DND-41 (cell line): ENCODE measurements at regions not wholly inside any gene's neighbourhood (a gene's known extent, or its start where the extent isn't known, plus 50 kb on each side); places are given as distances from the start of the nearest gene placed in this dataset.

ENCODE experiments used
- ATAC-seq: fragments of 200-7000 bp; cut with Tn5 transposase; 3 replicates; pipeline ENCODE4 v1.9.1; 2021; ENCODE audit warnings: low read depth; ENCODE audit not compliant: insufficient read depth
- DNase-seq: peaks from one replicate; pipeline ENCODE4 v3.0.0-alpha.2; 2020
- H2AFZ ChIP-seq: 2 replicates; pipeline ENCODE4 v1.6.0; 2012; ENCODE audit warnings: low read depth, low read length
- H3K27ac ChIP-seq: 2 replicates; pipeline ENCODE4 v1.5.1; 2012; ENCODE audit warnings: low read length, inconsistent platforms
- H3K27me3 ChIP-seq: fragments of 200-600 bp; sonication (generic); 2 replicates; pipeline ENCODE4 v1.6.0; 2012; ENCODE audit warnings: low read length, mild to moderate bottlenecking, inconsistent platforms; ENCODE audit not compliant: insufficient read depth, poor library complexity
- H3K36me3 ChIP-seq: 2 replicates; pipeline ENCODE4 v1.5.1; 2012; ENCODE audit warnings: low read length, inconsistent platforms; ENCODE audit not compliant: insufficient read depth
- H3K4me1 ChIP-seq: 2 replicates; pipeline ENCODE4 v1.5.1; 2012; ENCODE audit warnings: mild to moderate bottlenecking, low read length; ENCODE audit not compliant: insufficient read depth
- H3K4me2 ChIP-seq: 2 replicates; pipeline ENCODE4 v1.6.0; 2012; ENCODE audit warnings: mild to moderate bottlenecking, moderate library complexity, low read length, inconsistent platforms; ENCODE audit not compliant: insufficient read depth
- H3K4me3 ChIP-seq, 2 experiments: fragments of 200-600 bp in 1 of 2; shearing (Covaris generic) in 1 of 2; 2 replicates each; pipeline ENCODE4 v1.5.1; 2012 to 2016; ENCODE audit warnings: inconsistent platforms in 2 of 2, low read length in 2 of 2, mild to moderate bottlenecking in 2 of 2, low read depth in 1 of 2, moderate library complexity in 1 of 2
- H3K79me2 ChIP-seq: 2 replicates; pipeline ENCODE4 v1.6.0; 2012; ENCODE audit warnings: low read length, inconsistent platforms; ENCODE audit not compliant: insufficient read depth
- H3K9ac ChIP-seq: 2 replicates; pipeline ENCODE4 v1.6.0; 2012; ENCODE audit warnings: low read depth, mild to moderate bottlenecking, inconsistent platforms, low read length, moderate library complexity
- H3K9me3 ChIP-seq: 2 replicates; pipeline ENCODE4 v1.5.1; 2012; ENCODE audit warnings: low read length, moderate library complexity, mild to moderate bottlenecking, inconsistent platforms; ENCODE audit not compliant: insufficient read depth, severe bottlenecking
- H4K20me1 ChIP-seq: 2 replicates; pipeline ENCODE4 v1.6.0; 2012; ENCODE audit warnings: low read length; ENCODE audit not compliant: insufficient read depth
- CTCF ChIP-seq: IDR thresholded peaks from 2 replicates; pipeline ENCODE4 v1.5.1; 2012; ENCODE audit warnings: borderline replicate concordance, low read length, moderate library complexity, mild to moderate bottlenecking; ENCODE audit not compliant: poor library complexity, severe bottlenecking; ENCODE audit errors: extremely low read depth
- EZH2 ChIP-seq: IDR thresholded peaks from 3 replicates; pipeline ENCODE4 v1.6.1; 2012; ENCODE audit warnings: borderline replicate concordance, low read depth, mild to moderate bottlenecking, moderate library complexity, low read length, inconsistent platforms; ENCODE audit not compliant: severe bottlenecking

GRCh38 chr12:126262829-126263228 is 1197.6 kb downstream of the AACS start:
- Histone ChIP-seq H3K4me1 (no peaks in the 10 kb centered on the region), H3K36me3 (no peaks in the 10 kb centered on the region), H3K4me2 (no peak overlapping the region), H3K79me2 (no peaks in the 10 kb centered on the region), H3K4me3 (no peak overlapping the region), H3K9me3 (no peaks in the 10 kb centered on the region), H2AFZ (no peak overlapping the region), H3K27me3 (no peaks in the 10 kb centered on the region), H3K27ac (no peak overlapping the region), H3K9ac (no peak overlapping the region), H4K20me1 (no peaks in the 10 kb centered on the region)
- DNase-seq (no peak), ATAC-seq (no peak)
- no peak for TF ChIP-seq CTCF
- no peak for TF ChIP-seq EZH2

- no peak overlapping the region for H3K27ac ChIP-seq
- no peak overlapping the region for H3K4me3 ChIP-seq
- H3K36me3 ChIP-seq: no peaks in the 10 kb centered on the region
- no peaks in the 10 kb centered on the region for H3K4me1 ChIP-seq
- no peaks in the 10 kb centered on the region for H3K27me3 ChIP-seq
- no peak overlapping the region for H2AFZ ChIP-seq
- H4K20me1 ChIP-seq: no peaks in the 10 kb centered on the region
- no peak overlapping the region for H3K4me2 ChIP-seq
- H3K9ac ChIP-seq: no peak overlapping the region
- TF ChIP-seq EZH2 (no peak), CTCF (no peak)
- H3K79me2 ChIP-seq: no peaks in the 10 kb centered on the region
- no peak for ATAC-seq
- H3K9me3 ChIP-seq: no peaks in the 10 kb centered on the region
- no peak for DNase-seq
Measured at GRCh38 chr12:126268222-126268621, 1203.0 kb downstream of the AACS start.

GRCh38 chr12:126271159-126271558 is 1205.9 kb downstream of the AACS start:
- Histone ChIP-seq H3K4me3 (no peak overlapping the region), H3K9ac (no peak overlapping the region), H3K79me2 (no peaks in the 10 kb centered on the region), H3K36me3 (no peaks in the 10 kb centered on the region), H2AFZ (no peak overlapping the region), H4K20me1 (no peaks in the 10 kb centered on the region), H3K27me3 (no peaks in the 10 kb centered on the region), H3K27ac (no peak overlapping the region), H3K4me1 (no peaks in the 10 kb centered on the region), H3K4me2 (no peak overlapping the region), H3K9me3 (no peaks in the 10 kb centered on the region)
- ATAC-seq (no peak), DNase-seq (no peak)
- TF ChIP-seq CTCF: no peak
- no peak for TF ChIP-seq EZH2

- TF ChIP-seq CTCF (no peak), EZH2 (no peak)
- Histone ChIP-seq H4K20me1 (no peaks in the 10 kb centered on the region), H3K4me2 (no peak overlapping the region), H3K27me3 (no peaks in the 10 kb centered on the region), H3K4me1 (no peaks in the 10 kb centered on the region), H3K27ac (no peak overlapping the region), H3K9me3 (no peaks in the 10 kb centered on the region), H3K36me3 (no peaks in the 10 kb centered on the region), H3K4me3 (no peak overlapping the region), H2AFZ (no peak overlapping the region), H3K79me2 (no peaks in the 10 kb centered on the region), H3K9ac (no peak overlapping the region)
- ATAC-seq (no peak), DNase-seq (no peak)
Measured at GRCh38 chr12:126282691-126283090, 1217.5 kb downstream of the AACS start.
